Endodermal cell (in vitro differentiated cells): ENCODE measurements at regions not wholly inside any gene's neighbourhood (a gene's known extent, or its start where the extent isn't known, plus 50 kb on each side); places are given as distances from the start of the nearest gene placed in this dataset.

Experiments used
- DNase-seq: peaks from one replicate; pipeline ENCODE4 v3.0.0-alpha.2; 2017
- H3K27ac ChIP-seq: 2 replicates; pipeline ENCODE4 v1.5.1; 2013; ENCODE audit warnings: mild to moderate bottlenecking, low read depth, low read length, moderate library complexity
- H3K27me3 ChIP-seq: 2 replicates; pipeline ENCODE4 v1.6.1; 2013; ENCODE audit warnings: mild to moderate bottlenecking, low read length, moderate library complexity; ENCODE audit not compliant: insufficient read depth, control insufficient read depth, poor library complexity, severe bottlenecking
- H3K36me3 ChIP-seq: 2 replicates; pipeline ENCODE4 v1.7.0; 2013; ENCODE audit warnings: mild to moderate bottlenecking, low read length, moderate library complexity; ENCODE audit not compliant: control insufficient read depth, insufficient read depth
- H3K4me1 ChIP-seq: one replicate; pipeline ENCODE4 v1.7.0; 2013; ENCODE audit warnings: low read length; ENCODE audit not compliant: control insufficient read depth, insufficient read depth
- H3K4me3 ChIP-seq: 2 replicates; pipeline ENCODE4 v1.5.1; 2013; ENCODE audit warnings: mild to moderate bottlenecking, low read length, moderate library complexity
- H3K9ac ChIP-seq: 2 replicates; pipeline ENCODE4 v1.6.1; 2013; ENCODE audit warnings: mild to moderate bottlenecking, low read length, moderate library complexity; ENCODE audit not compliant: poor library complexity, severe bottlenecking; ENCODE audit errors: extremely low read depth
- H3K9me3 ChIP-seq: 2 replicates; pipeline ENCODE4 v1.6.1; 2013; ENCODE audit warnings: mild to moderate bottlenecking, low read length, moderate library complexity; ENCODE audit not compliant: control insufficient read depth
- H3K27ac Mint-ChIP-seq: 2 replicates; pipeline ENCODE4 v1.8.0; 2020; ENCODE audit warnings: mixed read lengths
- H3K27me3 Mint-ChIP-seq: 2 replicates; pipeline ENCODE4 v1.8.0; 2021; ENCODE audit warnings: mild to moderate bottlenecking, mixed read lengths; ENCODE audit not compliant: insufficient read depth
- H3K36me3 Mint-ChIP-seq: 2 replicates; pipeline ENCODE4 v1.8.0; 2020; ENCODE audit warnings: low read depth, mixed read lengths
- H3K4me1 Mint-ChIP-seq: 2 replicates; pipeline ENCODE4 v1.8.0; 2020; ENCODE audit warnings: mixed read lengths
- H3K4me3 Mint-ChIP-seq: 2 replicates; pipeline ENCODE4 v1.8.0; 2020; ENCODE audit warnings: mild to moderate bottlenecking, moderate library complexity, mixed read lengths
- H3K9me3 Mint-ChIP-seq: 2 replicates; pipeline ENCODE4 v1.8.0; 2020; ENCODE audit warnings: mild to moderate bottlenecking, mixed read lengths
- CTCF ChIP-seq: fragments of 200-600 bp; sonication (generic); conservative IDR thresholded peaks from 2 replicates; pipeline ENCODE4 v1.5.0; 2021; ENCODE audit warnings: antibody characterized with exemption, mild to moderate bottlenecking
- WGBS, 2 experiments: methylation state at CpG; one replicate each; pipeline versions ENCODE4 v1.1.5 to v1.1.7; 2013; ENCODE audit warnings: missing lambda C conversion rate in 2 of 2, mixed read lengths in 1 of 2; ENCODE audit not compliant: insufficient coverage in 1 of 2, insufficient read length in 1 of 2; 5-methylcytosine and 5-hydroxymethylcytosine counted together

- Histone ChIP-seq H3K9me3 (peaks cover 14% of the 10 kb centered on the region), H3K27me3 (peaks cover 5% of the 10 kb centered on the region), H3K4me3 (no peak overlapping the region), H3K36me3 (no peaks in the 10 kb centered on the region), H3K4me1 (no peaks in the 10 kb centered on the region), H3K27ac (no peak overlapping the region), H3K9ac (no peak overlapping the region)
- no peak for TF ChIP-seq CTCF
- no CpG with 5 or more reads among the region's 1 CpG for WGBS, 2 experiments
- Mint-ChIP-seq H3K4me1 (peaks cover 18% of the 10 kb centered on the region), H3K4me3 (no peak overlapping the region), H3K27me3 (peaks cover 20% of the 10 kb centered on the region), H3K9me3 (peaks cover 14% of the 10 kb centered on the region), H3K27ac (no peak overlapping the region), H3K36me3 (peaks cover 10% of the 10 kb centered on the region)
- no peak for DNase-seq
Observed at GRCh38 chr18:42561521-42561920, 554.0 kb downstream of the RIT2 start.

GRCh38 chr18:42563995-42564394 lies 551.5 kb downstream of the RIT2 start:
- H3K4me1 ChIP-seq: no peaks in the 10 kb centered on the region
- Mint-ChIP-seq H3K4me1 (peaks cover 18% of the 10 kb centered on the region), H3K27me3 (peaks cover 20% of the 10 kb centered on the region), H3K9me3 (no peaks in the 10 kb centered on the region), H3K27ac (no peak overlapping the region), H3K4me3 (no peak overlapping the region), H3K36me3 (no peaks in the 10 kb centered on the region)
- H3K4me3 ChIP-seq: no peak overlapping the region
- H3K9me3 ChIP-seq: no peaks in the 10 kb centered on the region
- H3K9ac ChIP-seq: no peak overlapping the region
- WGBS, 2 experiments: 89 to 100% methylated on average over 1 to 3 of the region's 3 CpGs
- H3K27ac ChIP-seq: no peak overlapping the region
- no peak for DNase-seq
- no peak for TF ChIP-seq CTCF
- peaks cover 5% of the 10 kb centered on the region for H3K27me3 ChIP-seq
- H3K36me3 ChIP-seq: no peaks in the 10 kb centered on the region

- Histone ChIP-seq H3K9me3 (no peaks in the 10 kb centered on the region), H3K36me3 (no peaks in the 10 kb centered on the region), H3K27me3 (peaks cover 5% of the 10 kb centered on the region), H3K9ac (no peak overlapping the region), H3K4me3 (no peak overlapping the region), H3K4me1 (no peaks in the 10 kb centered on the region), H3K27ac (no peak overlapping the region)
- no peak overlapping the region for H3K27ac Mint-ChIP-seq
- H3K36me3 Mint-ChIP-seq: no peaks in the 10 kb centered on the region
- peaks cover 19% of the 10 kb centered on the region for H3K27me3 Mint-ChIP-seq
- DNase-seq: no peak
- TF ChIP-seq CTCF: no peak
- no peaks in the 10 kb centered on the region for H3K9me3 Mint-ChIP-seq
- H3K4me1 Mint-ChIP-seq: peaks cover 18% of the 10 kb centered on the region
- H3K4me3 Mint-ChIP-seq: no peak overlapping the region
- 67 to 93% methylated on average over 1 of the region's 1 CpG for WGBS, 2 experiments
Observed at GRCh38 chr18:42564761-42565160, 550.7 kb downstream of the RIT2 start.
